HEK293T (cell line): ENCODE measurements at regions not wholly inside any gene's neighbourhood (a gene's known extent, or its start where the extent isn't known, plus 50 kb on each side); places are given as distances from the start of the nearest gene placed in this dataset.

ENCODE experiments used
- BHLHE40 ChIP-seq: fragments of 450-650 bp; IDR thresholded peaks from 2 replicates; pipeline ENCODE4 v1.6.1; 2016; ENCODE audit warnings: mild to moderate bottlenecking, moderate library complexity, borderline replicate concordance
- ELF4 ChIP-seq: fragments of 450-650 bp; IDR thresholded peaks from 2 replicates; pipeline ENCODE4 v1.6.1; 2017; ENCODE audit warnings: antibody characterized with exemption
- FOXA1 ChIP-seq: fragments of 450-650 bp; IDR thresholded peaks from 2 replicates; pipeline ENCODE4 v1.6.1; 2016; ENCODE audit warnings: mild to moderate bottlenecking
- NFRKB ChIP-seq: fragments of 450-650 bp; IDR thresholded peaks from 2 replicates; pipeline ENCODE4 v1.6.1; 2016; ENCODE audit warnings: mild to moderate bottlenecking, moderate library complexity
- SP1 ChIP-seq: fragments of 450-650 bp; IDR thresholded peaks from 2 replicates; pipeline ENCODE4 v1.6.1; 2017
- SUZ12 ChIP-seq: fragments of 450-650 bp; IDR thresholded peaks from 2 replicates; pipeline ENCODE4 v1.6.1; 2016; ENCODE audit warnings: mild to moderate bottlenecking
- TARDBP ChIP-seq: fragments of 450-650 bp; IDR thresholded peaks from 2 replicates; pipeline ENCODE4 v1.6.1; 2016

DNA sequence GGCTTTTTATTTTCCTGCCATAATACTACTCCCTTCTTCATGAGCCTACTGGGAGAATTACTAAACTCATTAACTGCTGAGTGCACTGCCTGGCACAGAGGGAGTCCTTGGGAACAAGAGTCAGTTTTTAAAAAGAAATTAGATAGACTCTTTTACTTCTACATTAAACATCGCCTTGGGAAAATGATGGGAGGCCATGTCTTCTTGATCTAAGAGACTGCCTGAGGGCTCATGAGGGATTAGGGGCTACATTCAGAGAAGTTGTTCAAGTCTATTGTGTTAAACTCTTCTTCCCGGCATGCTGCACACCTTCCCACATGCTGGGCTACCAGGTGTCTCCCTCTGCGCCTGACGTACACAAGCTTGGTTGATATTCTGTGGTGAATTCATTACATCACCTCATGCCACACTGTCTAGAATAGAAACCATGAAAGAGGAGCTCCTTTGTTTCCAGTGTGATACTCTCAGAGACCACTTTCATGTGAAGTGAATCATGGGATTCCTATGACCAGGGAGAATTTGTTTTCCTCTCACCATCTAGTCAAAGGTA is 1422.3 kb downstream of the AACS start:
- TF ChIP-seq NFRKB (no peak), ELF4 (no peak), FOXA1 (no peak), TARDBP (no peak), BHLHE40 (no peak), SUZ12 (no peak), SP1 (no peak)
